IMR-90 (cell line): ENCODE measurements at regions not wholly inside any gene's neighbourhood (a gene's known extent, or its start where the extent isn't known, plus 50 kb on each side); places are given as distances from the start of the nearest gene placed in this dataset.
"Not testable (repeated sequence)": the region's sequence is repeated elsewhere in the genome, so short reads cannot be mapped to it uniquely, and the experiment has no call there.

Source experiments
- CHD1 ChIP-seq: IDR thresholded peaks from 2 replicates; pipeline ENCODE4 v1.6.1; 2012; ENCODE audit warnings: low read depth, low read length, improper control_type of control experiment
- MXI1 ChIP-seq: IDR thresholded peaks from 2 replicates; pipeline ENCODE4 v1.6.1; 2012; ENCODE audit warnings: low read depth, mild to moderate bottlenecking, low read length, moderate library complexity, borderline replicate concordance
- POLR2A ChIP-seq: IDR thresholded peaks from 2 replicates; pipeline ENCODE4 v1.6.1; 2012; ENCODE audit warnings: mild to moderate bottlenecking, low read depth, low read length
- SMC3 ChIP-seq: fragments of 150-350 bp; IDR thresholded peaks from 2 replicates; pipeline ENCODE4 v1.6.1; 2016; ENCODE audit warnings: low read depth, mild to moderate bottlenecking, antibody characterized with exemption, low read length, moderate library complexity
- TF ChIP-seq, protein P1 (sequence below): conservative IDR thresholded peaks from 2 replicates; pipeline ENCODE4 v1.5.1; 2012; ENCODE audit warnings: mild to moderate bottlenecking, low read depth, low read length, improper control_type of control experiment

DNA sequence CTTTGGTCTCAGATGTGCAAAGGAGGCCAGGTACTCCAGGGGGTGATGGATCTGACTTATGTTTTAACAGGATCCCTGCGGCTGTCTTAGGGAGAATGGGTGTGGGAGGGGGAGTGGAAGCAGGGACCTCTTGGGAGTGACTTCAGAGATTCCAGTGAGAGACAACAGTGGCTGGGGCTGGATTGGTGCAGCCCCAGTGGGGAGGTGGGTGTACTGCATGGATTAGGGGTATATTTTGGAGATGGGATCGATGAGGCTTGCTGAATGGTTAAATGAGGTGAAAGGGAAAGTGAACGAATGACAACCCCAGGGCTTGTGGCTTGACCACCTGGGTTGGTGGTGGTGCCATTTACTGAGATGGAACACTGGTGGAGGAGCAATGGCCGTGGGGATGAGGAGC, 211.0 kb downstream of the ATP6V0E2 start:
- TF ChIP-seq, protein P1, sequence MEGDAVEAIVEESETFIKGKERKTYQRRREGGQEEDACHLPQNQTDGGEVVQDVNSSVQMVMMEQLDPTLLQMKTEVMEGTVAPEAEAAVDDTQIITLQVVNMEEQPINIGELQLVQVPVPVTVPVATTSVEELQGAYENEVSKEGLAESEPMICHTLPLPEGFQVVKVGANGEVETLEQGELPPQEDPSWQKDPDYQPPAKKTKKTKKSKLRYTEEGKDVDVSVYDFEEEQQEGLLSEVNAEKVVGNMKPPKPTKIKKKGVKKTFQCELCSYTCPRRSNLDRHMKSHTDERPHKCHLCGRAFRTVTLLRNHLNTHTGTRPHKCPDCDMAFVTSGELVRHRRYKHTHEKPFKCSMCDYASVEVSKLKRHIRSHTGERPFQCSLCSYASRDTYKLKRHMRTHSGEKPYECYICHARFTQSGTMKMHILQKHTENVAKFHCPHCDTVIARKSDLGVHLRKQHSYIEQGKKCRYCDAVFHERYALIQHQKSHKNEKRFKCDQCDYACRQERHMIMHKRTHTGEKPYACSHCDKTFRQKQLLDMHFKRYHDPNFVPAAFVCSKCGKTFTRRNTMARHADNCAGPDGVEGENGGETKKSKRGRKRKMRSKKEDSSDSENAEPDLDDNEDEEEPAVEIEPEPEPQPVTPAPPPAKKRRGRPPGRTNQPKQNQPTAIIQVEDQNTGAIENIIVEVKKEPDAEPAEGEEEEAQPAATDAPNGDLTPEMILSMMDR = not testable (repeated sequence)
- not testable (repeated sequence) for TF ChIP-seq POLR2A, MXI1, CHD1, SMC3
